ENCODE measurements at regions not wholly inside any gene's neighbourhood (a gene's known extent, or its start where the extent isn't known, plus 50 kb on each side); places are given as distances from the start of the nearest gene placed in this dataset.
A peak's percentile ranks its signal among the peaks of the same experiment; 100 is the strongest.

- no peak for DNase-seq (ENCODE audit: low spot score)
- Histone ChIP-seq H2BK5ac (ENCODE audit: low read length) (no peak overlapping the region), H3K4me3 (ENCODE audit: low read length in 2 of 2) (no peak overlapping the region), H4K91ac (ENCODE audit: low read depth, low read length, poor library complexity) (no peak overlapping the region), H3K9me3 (replicated peaks in 1 of 2; ENCODE audit: control insufficient read depth in 2 of 2, insufficient read depth in 1 of 2, low read depth in 1 of 2, low read length in 2 of 2) (peaks cover 0 to 7% of the 10 kb centered on the region in 2 donors), H3K36me3 (replicated peaks in 1 of 2; ENCODE audit: control insufficient read depth in 2 of 2, insufficient read depth in 2 of 2, low read length in 2 of 2) (no peaks in the 10 kb centered on the region), H3K4me2 (ENCODE audit: insufficient read depth, low read length, poor library complexity, severe bottlenecking) (no peak overlapping the region), H3K79me1 (ENCODE audit: low read depth, low read length) (no peaks in the 10 kb centered on the region), H3K9ac (ENCODE audit: low read depth, low read length, poor library complexity) (no peak overlapping the region), H3K14ac (ENCODE audit: low read length) (no peak overlapping the region), H3K4me1 (ENCODE audit: control insufficient read depth in 2 of 2, insufficient read depth in 1 of 2, low read depth in 1 of 2, low read length in 2 of 2) (peaks cover 3 to 6% of the 10 kb centered on the region in 2 donors), H3K23ac (ENCODE audit: low read depth, low read length, poor library complexity) (no peak overlapping the region), H2BK12ac (ENCODE audit: low read length) (no peak overlapping the region), H2BK15ac (ENCODE audit: low read length) (no peak overlapping the region), H3K27ac (replicated peaks; ENCODE audit: low read length) (no peak overlapping the region), H2AK5ac (ENCODE audit: low read depth, low read length) (no peak overlapping the region), H2AFZ (ENCODE audit: low read length) (peak overlapping the region; percentile 47), H2BK120ac (ENCODE audit: low read depth, low read length) (no peak overlapping the region), H3K18ac (ENCODE audit: low read length) (no peak overlapping the region), H4K8ac (ENCODE audit: low read depth, low read length) (no peak overlapping the region), H3K27me3 (ENCODE audit: control insufficient read depth in 3 of 3, insufficient read depth in 3 of 3, low read depth in 1 of 3, low read length in 3 of 3) (no peaks in the 10 kb centered on the region), H3K4ac (ENCODE audit: low read length) (no peak overlapping the region)
- WGBS, 2 donors (ENCODE audit: extremely low coverage in 2 of 2, insufficient read length in 2 of 2, insufficient replicate concordance in 1 of 2) = no CpG with 5 or more reads among the region's 11 CpGs
Measured at GRCh38 chr5:103346162-103346748, 87.7 kb downstream of the MACIR start.

- Histone ChIP-seq H3K9ac (ENCODE audit: low read depth, low read length, poor library complexity) (no peak overlapping the region), H3K18ac (ENCODE audit: low read length) (no peak overlapping the region), H2AFZ (ENCODE audit: low read length) (no peak overlapping the region), H4K8ac (ENCODE audit: low read depth, low read length) (no peak overlapping the region), H3K9me3 (replicated peaks in 1 of 2; ENCODE audit: control insufficient read depth in 2 of 2, insufficient read depth in 1 of 2, low read depth in 1 of 2, low read length in 2 of 2) (peaks cover 0 to 7% of the 10 kb centered on the region in 2 donors), H2AK5ac (ENCODE audit: low read depth, low read length) (no peak overlapping the region), H2BK120ac (ENCODE audit: low read depth, low read length) (no peak overlapping the region), H3K36me3 (replicated peaks in 1 of 2; ENCODE audit: control insufficient read depth in 2 of 2, insufficient read depth in 2 of 2, low read length in 2 of 2) (no peaks in the 10 kb centered on the region), H2BK15ac (ENCODE audit: low read length) (no peak overlapping the region), H3K27ac (replicated peaks; ENCODE audit: low read length) (no peak overlapping the region), H3K4me1 (ENCODE audit: control insufficient read depth in 2 of 2, insufficient read depth in 1 of 2, low read depth in 1 of 2, low read length in 2 of 2) (peaks cover 3 to 6% of the 10 kb centered on the region in 2 donors), H3K4me3 (ENCODE audit: low read length in 2 of 2) (no peak overlapping the region), H3K23ac (ENCODE audit: low read depth, low read length, poor library complexity) (no peak overlapping the region), H3K4me2 (ENCODE audit: insufficient read depth, low read length, poor library complexity, severe bottlenecking) (no peak overlapping the region), H3K14ac (ENCODE audit: low read length) (no peak overlapping the region), H3K27me3 (ENCODE audit: control insufficient read depth in 3 of 3, insufficient read depth in 3 of 3, low read depth in 1 of 3, low read length in 3 of 3) (no peaks in the 10 kb centered on the region), H3K4ac (ENCODE audit: low read length) (no peak overlapping the region), H4K91ac (ENCODE audit: low read depth, low read length, poor library complexity) (no peak overlapping the region), H2BK5ac (ENCODE audit: low read length) (no peak overlapping the region), H2BK12ac (ENCODE audit: low read length) (no peak overlapping the region), H3K79me1 (ENCODE audit: low read depth, low read length) (no peaks in the 10 kb centered on the region)
- WGBS, 2 donors (ENCODE audit: extremely low coverage in 2 of 2, insufficient read length in 2 of 2, insufficient replicate concordance in 1 of 2) = no CpG with 5 or more reads among the region's 3 CpGs
- DNase-seq (ENCODE audit: low spot score) = no peak
Measured at GRCh38 chr5:103345461-103345860, 86.9 kb downstream of the MACIR start.

- Histone ChIP-seq H2AFZ (ENCODE audit: low read length) (no peak overlapping the region), H3K4me2 (ENCODE audit: insufficient read depth, low read length, poor library complexity, severe bottlenecking) (no peak overlapping the region), H3K9ac (ENCODE audit: low read depth, low read length, poor library complexity) (no peak overlapping the region), H2BK120ac (ENCODE audit: low read depth, low read length) (no peak overlapping the region), H3K79me1 (ENCODE audit: low read depth, low read length) (no peaks in the 10 kb centered on the region), H2BK5ac (ENCODE audit: low read length) (no peak overlapping the region), H3K36me3 (replicated peaks in 1 of 2; ENCODE audit: control insufficient read depth in 2 of 2, insufficient read depth in 2 of 2, low read length in 2 of 2) (no peaks in the 10 kb centered on the region), H3K4me1 (ENCODE audit: control insufficient read depth in 2 of 2, insufficient read depth in 1 of 2, low read depth in 1 of 2, low read length in 2 of 2) (no peaks in the 10 kb centered on the region), H4K8ac (ENCODE audit: low read depth, low read length) (no peak overlapping the region), H3K4ac (ENCODE audit: low read length) (no peak overlapping the region), H4K91ac (ENCODE audit: low read depth, low read length, poor library complexity) (no peak overlapping the region), H3K9me3 (replicated peaks in 1 of 2; ENCODE audit: control insufficient read depth in 2 of 2, insufficient read depth in 1 of 2, low read depth in 1 of 2, low read length in 2 of 2) (peaks cover 0 to 7% of the 10 kb centered on the region in 2 donors), H3K27ac (replicated peaks; ENCODE audit: low read length) (no peak overlapping the region), H3K14ac (ENCODE audit: low read length) (no peak overlapping the region), H3K27me3 (ENCODE audit: control insufficient read depth in 3 of 3, insufficient read depth in 3 of 3, low read depth in 1 of 3, low read length in 3 of 3) (no peaks in the 10 kb centered on the region), H3K18ac (ENCODE audit: low read length) (no peak overlapping the region), H3K4me3 (ENCODE audit: low read length in 2 of 2) (no peak overlapping the region), H2BK15ac (ENCODE audit: low read length) (no peak overlapping the region), H2BK12ac (ENCODE audit: low read length) (no peak overlapping the region), H2AK5ac (ENCODE audit: low read depth, low read length) (no peak overlapping the region), H3K23ac (ENCODE audit: low read depth, low read length, poor library complexity) (no peak overlapping the region)
- DNase-seq (ENCODE audit: low spot score) = no peak
- no CpG with 5 or more reads among the region's 5 CpGs for WGBS, 2 donors (ENCODE audit: extremely low coverage in 2 of 2, insufficient read length in 2 of 2, insufficient replicate concordance in 1 of 2)
Measured at GRCh38 chr5:103340717-103341388, 82.3 kb downstream of the MACIR start.

- Histone ChIP-seq H3K9me3 (replicated peaks in 1 of 2; ENCODE audit: control insufficient read depth in 2 of 2, insufficient read depth in 1 of 2, low read depth in 1 of 2, low read length in 2 of 2) (peaks cover 0 to 7% of the 10 kb centered on the region in 2 donors), H3K36me3 (replicated peaks in 1 of 2; ENCODE audit: control insufficient read depth in 2 of 2, insufficient read depth in 2 of 2, low read length in 2 of 2) (no peaks in the 10 kb centered on the region), H4K91ac (ENCODE audit: low read depth, low read length, poor library complexity) (no peak overlapping the region), H3K4me3 (ENCODE audit: low read length in 2 of 2) (no peak overlapping the region), H3K4me1 (ENCODE audit: control insufficient read depth in 2 of 2, insufficient read depth in 1 of 2, low read depth in 1 of 2, low read length in 2 of 2) (no peaks in the 10 kb centered on the region), H3K4ac (ENCODE audit: low read length) (no peak overlapping the region), H3K18ac (ENCODE audit: low read length) (no peak overlapping the region), H2BK5ac (ENCODE audit: low read length) (no peak overlapping the region), H3K27ac (replicated peaks; ENCODE audit: low read length) (no peak overlapping the region), H2BK15ac (ENCODE audit: low read length) (no peak overlapping the region), H2AFZ (ENCODE audit: low read length) (no peak overlapping the region), H2BK120ac (ENCODE audit: low read depth, low read length) (no peak overlapping the region), H2BK12ac (ENCODE audit: low read length) (no peak overlapping the region), H3K4me2 (ENCODE audit: insufficient read depth, low read length, poor library complexity, severe bottlenecking) (no peak overlapping the region), H2AK5ac (ENCODE audit: low read depth, low read length) (no peak overlapping the region), H3K79me1 (ENCODE audit: low read depth, low read length) (no peaks in the 10 kb centered on the region), H3K9ac (ENCODE audit: low read depth, low read length, poor library complexity) (no peak overlapping the region), H4K8ac (ENCODE audit: low read depth, low read length) (no peak overlapping the region), H3K14ac (ENCODE audit: low read length) (no peak overlapping the region), H3K27me3 (ENCODE audit: control insufficient read depth in 3 of 3, insufficient read depth in 3 of 3, low read depth in 1 of 3, low read length in 3 of 3) (no peaks in the 10 kb centered on the region), H3K23ac (ENCODE audit: low read depth, low read length, poor library complexity) (no peak overlapping the region)
- no peak for DNase-seq (ENCODE audit: low spot score)
- no CpG with 5 or more reads among the region's 2 CpGs for WGBS, 2 donors (ENCODE audit: extremely low coverage in 2 of 2, insufficient read length in 2 of 2, insufficient replicate concordance in 1 of 2)
Measured at GRCh38 chr5:103340132-103340531, 81.6 kb downstream of the MACIR start.

Data from neuronal stem cell (in vitro differentiated cells).